ENCODE measurements at regions not wholly inside any gene's neighbourhood (a gene's known extent, or its start where the extent isn't known, plus 50 kb on each side); places are given as distances from the start of the nearest gene placed in this dataset.
"Not testable (repeated sequence)": the region's sequence is repeated elsewhere in the genome, so short reads cannot be mapped to it uniquely, and the experiment has no call there.

DNA sequence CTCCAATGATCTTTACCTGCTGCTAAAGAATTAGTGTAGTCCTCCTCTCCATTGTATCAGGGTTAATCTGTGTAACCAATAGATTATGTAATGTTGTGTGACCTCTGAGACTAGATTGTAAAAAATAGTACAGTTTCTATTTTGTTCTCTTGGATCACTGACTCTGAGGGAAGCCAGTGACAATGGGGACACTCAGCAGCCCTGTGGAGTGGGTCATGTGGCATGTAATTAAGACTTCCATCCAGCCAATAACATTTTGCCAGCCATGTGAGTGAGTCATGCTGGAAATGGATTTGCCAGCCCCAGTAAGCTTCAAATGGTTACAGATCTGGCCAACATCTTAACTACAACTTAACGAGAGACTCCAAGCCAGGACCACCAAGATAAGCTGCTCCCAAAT lies 332.3 kb downstream of the PTTG2 start:
- H3K4me3 ChIP-seq (ENCODE audit: low read depth, low read length) = no peak overlapping the region
- DNase-seq (ENCODE audit: low read depth) = no peak
- TF ChIP-seq, protein P1, sequence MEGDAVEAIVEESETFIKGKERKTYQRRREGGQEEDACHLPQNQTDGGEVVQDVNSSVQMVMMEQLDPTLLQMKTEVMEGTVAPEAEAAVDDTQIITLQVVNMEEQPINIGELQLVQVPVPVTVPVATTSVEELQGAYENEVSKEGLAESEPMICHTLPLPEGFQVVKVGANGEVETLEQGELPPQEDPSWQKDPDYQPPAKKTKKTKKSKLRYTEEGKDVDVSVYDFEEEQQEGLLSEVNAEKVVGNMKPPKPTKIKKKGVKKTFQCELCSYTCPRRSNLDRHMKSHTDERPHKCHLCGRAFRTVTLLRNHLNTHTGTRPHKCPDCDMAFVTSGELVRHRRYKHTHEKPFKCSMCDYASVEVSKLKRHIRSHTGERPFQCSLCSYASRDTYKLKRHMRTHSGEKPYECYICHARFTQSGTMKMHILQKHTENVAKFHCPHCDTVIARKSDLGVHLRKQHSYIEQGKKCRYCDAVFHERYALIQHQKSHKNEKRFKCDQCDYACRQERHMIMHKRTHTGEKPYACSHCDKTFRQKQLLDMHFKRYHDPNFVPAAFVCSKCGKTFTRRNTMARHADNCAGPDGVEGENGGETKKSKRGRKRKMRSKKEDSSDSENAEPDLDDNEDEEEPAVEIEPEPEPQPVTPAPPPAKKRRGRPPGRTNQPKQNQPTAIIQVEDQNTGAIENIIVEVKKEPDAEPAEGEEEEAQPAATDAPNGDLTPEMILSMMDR (conservative IDR thresholded peaks at IDR 0.05; ENCODE audit: low read depth, low read length) = no peak

DNA sequence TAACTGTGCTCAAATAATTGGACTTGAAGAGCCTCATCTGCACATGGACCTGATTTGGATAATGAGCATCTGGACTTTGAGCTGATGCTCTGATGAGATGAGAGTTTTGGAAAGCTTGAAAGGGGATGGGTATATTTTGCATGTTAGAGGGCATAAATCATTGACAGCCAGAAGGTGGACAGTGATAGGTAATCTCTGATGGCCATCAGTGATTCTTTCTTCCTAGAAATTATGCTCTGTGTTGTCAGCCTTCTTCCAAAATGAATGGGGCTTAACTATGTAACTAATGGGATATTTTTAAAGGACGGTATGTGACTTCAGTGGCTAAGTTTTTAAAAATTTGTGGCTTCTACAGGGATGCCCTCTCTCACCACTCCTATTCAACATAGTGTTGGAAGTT lies 334.0 kb downstream of the PTTG2 start:
- no peak for DNase-seq (ENCODE audit: low read depth)
- H3K4me3 ChIP-seq (ENCODE audit: low read depth, low read length) = no peak overlapping the region
- TF ChIP-seq, protein P1 (conservative IDR thresholded peaks at IDR 0.05; ENCODE audit: low read depth, low read length) = no peak

DNA sequence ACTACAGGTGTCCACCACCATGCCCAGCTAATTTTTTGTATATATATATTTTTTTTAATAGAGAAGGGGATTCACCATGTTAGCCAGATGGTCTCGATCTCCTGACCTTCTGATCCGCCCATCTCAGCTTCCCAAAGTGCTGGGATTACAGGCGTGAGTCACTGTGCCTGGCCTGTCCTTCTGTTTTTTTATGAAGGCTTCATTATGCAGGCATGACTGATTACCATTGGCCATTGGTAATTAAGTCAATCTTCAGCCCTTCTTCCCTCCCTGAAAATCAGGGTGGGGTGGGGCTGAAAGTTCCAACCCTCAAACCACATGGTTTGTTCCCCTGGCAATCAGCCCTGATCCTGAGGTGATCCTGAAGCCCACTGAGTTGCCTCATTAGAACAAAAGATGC lies 336.9 kb downstream of the PTTG2 start:
- TF ChIP-seq, protein P1 (conservative IDR thresholded peaks at IDR 0.05; ENCODE audit: low read depth, low read length) = no peak
- DNase-seq (ENCODE audit: low read depth) = no peak

DNA sequence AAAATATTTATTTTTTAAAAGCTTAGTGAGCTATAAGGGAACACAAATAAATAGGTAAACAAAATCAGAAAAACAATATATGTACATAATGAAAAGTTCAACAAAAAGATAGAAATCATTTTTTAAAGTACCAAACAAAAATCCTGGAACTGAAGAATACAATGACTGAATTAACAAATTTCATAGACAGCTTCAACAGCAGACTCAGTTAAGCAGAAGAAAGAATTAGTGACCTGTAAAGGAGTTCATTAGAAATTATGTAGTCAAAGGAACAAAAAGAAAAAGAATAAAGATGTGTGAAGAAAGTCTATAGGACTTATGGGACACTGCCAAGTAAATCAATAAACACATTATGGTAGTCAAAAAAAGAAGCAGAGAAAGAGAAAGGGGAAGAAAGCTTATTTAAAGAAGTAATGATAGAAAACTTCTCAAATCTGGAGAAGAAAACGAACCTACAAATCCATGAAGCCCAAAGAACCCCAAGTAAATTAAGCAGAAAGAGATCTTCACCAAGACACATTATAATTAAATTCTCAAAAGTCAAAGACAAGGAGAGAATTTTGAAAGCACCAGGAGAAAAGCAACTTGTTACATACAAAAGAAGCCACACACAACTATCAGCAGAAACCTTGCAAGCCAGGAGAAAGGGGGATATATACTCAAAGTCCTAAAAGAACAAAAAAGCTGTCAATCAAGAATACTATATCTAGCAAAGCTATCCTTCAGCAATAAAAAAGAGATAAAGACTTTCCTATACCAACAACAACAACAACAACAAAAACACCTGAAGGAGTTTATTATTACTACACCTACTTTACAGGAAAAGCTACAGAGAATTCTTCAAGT lies 338.9 kb downstream of the PTTG2 start:
- TF ChIP-seq, protein P1 (conservative IDR thresholded peaks at IDR 0.05; ENCODE audit: low read depth, low read length) = no peak
- no peak overlapping the region for H3K4me3 ChIP-seq (ENCODE audit: low read depth, low read length)
- DNase-seq (ENCODE audit: low read depth) = no peak

More for the DNA sequence above, 336.9 kb downstream of the PTTG2 start:
- no peak overlapping the region for H3K4me3 ChIP-seq (ENCODE audit: low read depth, low read length)

DNA sequence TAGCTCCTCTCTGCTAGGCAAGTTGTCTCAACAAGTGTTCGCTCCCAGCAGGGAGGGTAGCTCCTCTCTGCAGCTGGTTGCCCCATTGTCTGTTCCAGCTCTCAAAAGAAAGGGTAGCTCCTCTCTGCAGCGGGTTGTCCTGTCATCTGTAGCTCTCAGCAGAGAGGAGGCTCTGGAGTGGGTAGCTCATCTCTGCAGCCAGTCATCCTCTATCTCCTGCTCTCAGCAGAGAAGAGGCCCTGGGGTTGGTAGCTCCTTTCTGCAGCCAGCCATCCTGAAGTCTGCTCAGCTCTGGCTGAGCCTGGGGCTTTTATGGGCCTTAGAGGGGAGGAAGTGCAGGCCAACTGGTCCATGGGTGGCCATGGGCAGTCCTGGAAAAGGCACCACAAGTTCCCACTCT lies 342.7 kb downstream of the PTTG2 start:
- no peak for DNase-seq (ENCODE audit: low read depth)
- H3K4me3 ChIP-seq (ENCODE audit: low read depth, low read length) = no peak overlapping the region
- TF ChIP-seq, protein P1 (conservative IDR thresholded peaks at IDR 0.05; ENCODE audit: low read depth, low read length) = no peak

DNA sequence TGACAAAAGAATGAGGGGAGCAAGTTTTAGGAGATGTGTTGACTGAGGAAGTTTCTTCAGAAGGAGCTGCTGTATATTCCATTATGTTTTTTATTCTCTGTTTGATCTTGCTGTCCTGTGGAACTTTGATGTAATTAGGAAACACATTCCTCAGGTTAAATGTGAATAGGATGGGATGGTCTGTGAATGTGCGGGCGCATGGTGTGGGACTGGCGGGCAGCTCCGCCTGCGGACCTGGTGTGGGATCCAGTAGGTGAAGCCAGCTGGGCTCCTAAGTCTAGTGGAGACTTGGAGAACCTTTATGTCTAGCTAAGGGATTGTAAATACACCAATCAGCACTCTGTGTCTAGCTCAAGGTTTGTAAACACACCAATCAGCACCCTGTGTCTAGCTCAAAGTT lies 344.3 kb downstream of the PTTG2 start:
- H3K4me3 ChIP-seq (ENCODE audit: low read depth, low read length); DNase-seq (ENCODE audit: low read depth): not testable (repeated sequence)

DNA sequence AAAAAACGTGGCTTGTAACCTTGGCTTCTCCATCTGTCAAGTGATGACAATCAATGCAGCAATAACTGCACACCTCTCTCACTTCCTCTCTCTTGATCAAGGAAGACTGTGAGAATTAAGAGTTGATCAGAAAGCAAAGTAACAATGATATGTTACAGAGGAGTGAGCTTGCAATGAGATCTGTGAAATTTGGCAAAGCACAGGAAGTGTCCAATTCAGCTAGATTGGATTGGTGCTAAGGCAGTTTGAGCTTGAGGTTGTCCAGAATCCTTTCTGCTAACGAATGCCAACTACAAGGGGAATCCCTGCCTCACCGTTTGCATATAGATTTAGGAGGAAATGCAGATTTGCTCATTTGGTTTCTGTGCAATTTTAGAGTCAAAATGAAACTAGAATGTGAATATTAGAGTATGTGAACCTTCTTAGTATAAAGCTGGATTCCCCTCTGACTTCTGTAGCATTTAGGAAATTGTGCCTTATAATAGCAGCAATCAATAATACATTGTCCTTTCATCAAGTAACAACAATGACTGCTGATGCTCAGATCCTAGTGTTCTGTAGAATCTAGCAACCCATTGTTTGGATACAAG lies 346.4 kb downstream of the PTTG2 start:
- no peak overlapping the region for H3K4me3 ChIP-seq (ENCODE audit: low read depth, low read length)
- TF ChIP-seq, protein P1 (conservative IDR thresholded peaks at IDR 0.05; ENCODE audit: low read depth, low read length) = no peak
- DNase-seq (ENCODE audit: low read depth) = no peak
